Osteocyte (in vitro differentiated cells): ENCODE measurements at regions not wholly inside any gene's neighbourhood (a gene's known extent, or its start where the extent isn't known, plus 50 kb on each side); places are given as distances from the start of the nearest gene placed in this dataset.
A peak's percentile ranks its signal among the peaks of the same experiment; 100 is the strongest.

Experiments used
- DNase-seq: peaks from one replicate; pipeline ENCODE4 v3.0.0; 2021; ENCODE audit warnings: mixed read lengths; ENCODE audit not compliant: unreplicated experiment; ENCODE audit errors: extremely low spot score
- H3K27ac Mint-ChIP-seq: one replicate; pipeline ENCODE4 v1.8.0; 2021; ENCODE audit warnings: mild to moderate bottlenecking, mixed read lengths; ENCODE audit not compliant: unreplicated experiment
- H3K27me3 Mint-ChIP-seq: one replicate; pipeline ENCODE4 v1.8.0; 2021; ENCODE audit warnings: mixed read lengths; ENCODE audit not compliant: unreplicated experiment
- H3K36me3 Mint-ChIP-seq: one replicate; pipeline ENCODE4 v1.8.0; 2021; ENCODE audit warnings: mixed read lengths; ENCODE audit not compliant: unreplicated experiment
- H3K4me1 Mint-ChIP-seq: one replicate; pipeline ENCODE4 v1.8.0; 2021; ENCODE audit warnings: mixed read lengths; ENCODE audit not compliant: unreplicated experiment
- H3K4me3 Mint-ChIP-seq: one replicate; pipeline ENCODE4 v1.8.0; 2021; ENCODE audit warnings: mild to moderate bottlenecking, moderate library complexity, mixed read lengths; ENCODE audit not compliant: unreplicated experiment
- H3K9me3 Mint-ChIP-seq: one replicate; pipeline ENCODE4 v1.8.0; 2021; ENCODE audit warnings: mixed read lengths; ENCODE audit not compliant: unreplicated experiment
- TF ChIP-seq, protein P1 (sequence below): fragments of 200-600 bp; sonication (generic); IDR thresholded peaks from 2 replicates; pipeline ENCODE4 v1.5.0; 2021; ENCODE audit warnings: antibody characterized with exemption, mild to moderate bottlenecking, moderate library complexity

DNA sequence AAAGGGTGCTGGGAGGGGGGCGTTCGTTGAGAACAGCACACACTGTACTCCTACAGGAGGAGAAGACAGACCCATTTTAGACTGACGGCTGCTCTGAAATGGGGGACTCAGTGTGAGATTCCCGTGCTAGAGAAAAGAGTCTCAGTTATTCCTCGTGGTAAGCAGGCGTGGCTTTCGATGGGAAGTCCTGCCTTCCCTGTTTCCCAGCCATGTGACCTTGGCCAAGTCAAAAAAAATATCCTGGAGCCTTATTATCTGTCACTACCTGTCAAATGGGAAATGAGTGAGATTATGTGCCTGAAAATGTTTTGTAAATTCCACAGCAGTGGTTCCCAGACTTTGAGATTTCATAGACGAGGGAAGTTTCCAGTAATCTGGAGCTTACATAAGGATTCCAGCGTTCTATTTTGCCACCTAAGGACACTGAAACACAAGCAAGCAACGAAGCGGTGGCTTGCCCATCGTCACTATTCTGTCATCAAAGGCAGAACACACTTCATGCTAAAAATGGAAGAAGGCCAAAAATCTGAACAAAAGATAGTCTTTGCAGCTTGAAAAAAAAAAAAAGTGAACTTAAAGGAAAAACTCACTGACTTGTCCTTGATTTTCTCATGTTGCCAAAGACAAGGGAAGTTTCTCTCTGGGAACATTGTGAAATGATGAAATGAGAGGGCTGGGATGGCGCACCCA is 253.4 kb upstream of the RPL38 start:
- H3K27ac Mint-ChIP-seq, result no peak overlapping the region
- peaks cover 3% of the 10 kb centered on the region for H3K4me1 Mint-ChIP-seq
- peaks cover 16% of the 10 kb centered on the region for H3K27me3 Mint-ChIP-seq
- H3K4me3 Mint-ChIP-seq, result no peak overlapping the region
- DNase-seq, result no peak
- TF ChIP-seq, protein P1, sequence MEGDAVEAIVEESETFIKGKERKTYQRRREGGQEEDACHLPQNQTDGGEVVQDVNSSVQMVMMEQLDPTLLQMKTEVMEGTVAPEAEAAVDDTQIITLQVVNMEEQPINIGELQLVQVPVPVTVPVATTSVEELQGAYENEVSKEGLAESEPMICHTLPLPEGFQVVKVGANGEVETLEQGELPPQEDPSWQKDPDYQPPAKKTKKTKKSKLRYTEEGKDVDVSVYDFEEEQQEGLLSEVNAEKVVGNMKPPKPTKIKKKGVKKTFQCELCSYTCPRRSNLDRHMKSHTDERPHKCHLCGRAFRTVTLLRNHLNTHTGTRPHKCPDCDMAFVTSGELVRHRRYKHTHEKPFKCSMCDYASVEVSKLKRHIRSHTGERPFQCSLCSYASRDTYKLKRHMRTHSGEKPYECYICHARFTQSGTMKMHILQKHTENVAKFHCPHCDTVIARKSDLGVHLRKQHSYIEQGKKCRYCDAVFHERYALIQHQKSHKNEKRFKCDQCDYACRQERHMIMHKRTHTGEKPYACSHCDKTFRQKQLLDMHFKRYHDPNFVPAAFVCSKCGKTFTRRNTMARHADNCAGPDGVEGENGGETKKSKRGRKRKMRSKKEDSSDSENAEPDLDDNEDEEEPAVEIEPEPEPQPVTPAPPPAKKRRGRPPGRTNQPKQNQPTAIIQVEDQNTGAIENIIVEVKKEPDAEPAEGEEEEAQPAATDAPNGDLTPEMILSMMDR, result no peak
- H3K36me3 Mint-ChIP-seq, result no peaks in the 10 kb centered on the region
- no peaks in the 10 kb centered on the region for H3K9me3 Mint-ChIP-seq

DNA sequence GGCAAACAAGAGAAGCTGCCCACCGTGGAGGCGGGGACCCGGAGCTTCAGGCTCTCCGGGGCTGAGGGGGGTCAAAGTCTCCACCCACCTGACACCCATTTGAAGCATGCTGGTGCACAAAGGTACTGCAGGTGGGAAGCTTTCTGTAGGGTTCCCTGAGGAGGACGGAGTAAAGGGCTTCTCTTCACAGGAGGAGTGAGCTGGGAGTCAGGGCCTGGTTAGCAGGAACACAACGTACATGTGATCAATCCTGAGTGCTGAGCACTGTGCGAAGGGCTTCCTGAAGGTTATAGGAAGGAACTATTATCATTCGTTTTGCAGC is 252.9 kb upstream of the RPL38 start:
- Mint-ChIP-seq H3K27ac (no peak overlapping the region), H3K9me3 (no peaks in the 10 kb centered on the region), H3K27me3 (peaks cover 16% of the 10 kb centered on the region), H3K4me3 (no peak overlapping the region), H3K4me1 (peaks cover 3% of the 10 kb centered on the region), H3K36me3 (no peaks in the 10 kb centered on the region)
- no peak for DNase-seq
- TF ChIP-seq, protein P1, result no peak

DNA sequence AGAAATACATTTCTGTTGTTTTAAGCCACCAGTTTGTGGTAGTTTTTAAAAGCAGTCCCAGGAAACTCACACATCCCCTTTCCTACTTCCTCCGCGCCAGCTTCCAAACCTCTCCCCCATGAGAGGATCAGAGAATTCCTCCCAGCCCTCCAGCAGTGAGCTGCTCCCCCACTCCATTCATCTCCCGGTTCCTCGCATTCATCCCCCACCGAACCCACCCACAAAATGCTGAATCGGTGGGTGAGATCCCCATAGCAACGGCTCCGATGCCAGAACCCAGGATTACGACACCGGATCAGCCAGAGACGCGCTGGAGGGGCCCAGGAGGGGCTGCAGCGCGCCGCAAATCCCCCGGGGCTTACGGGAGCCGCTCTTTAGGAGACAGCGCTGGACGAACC is 251.4 kb upstream of the RPL38 start:
- no peak overlapping the region for H3K4me3 Mint-ChIP-seq
- H3K27me3 Mint-ChIP-seq, result peaks cover 16% of the 10 kb centered on the region
- no peaks in the 10 kb centered on the region for H3K36me3 Mint-ChIP-seq
- no peak overlapping the region for H3K27ac Mint-ChIP-seq
- no peaks in the 10 kb centered on the region for H3K9me3 Mint-ChIP-seq
- peaks cover 3% of the 10 kb centered on the region for H3K4me1 Mint-ChIP-seq
- DNase-seq, result no peak
- TF ChIP-seq, protein P1, result no peak

DNA sequence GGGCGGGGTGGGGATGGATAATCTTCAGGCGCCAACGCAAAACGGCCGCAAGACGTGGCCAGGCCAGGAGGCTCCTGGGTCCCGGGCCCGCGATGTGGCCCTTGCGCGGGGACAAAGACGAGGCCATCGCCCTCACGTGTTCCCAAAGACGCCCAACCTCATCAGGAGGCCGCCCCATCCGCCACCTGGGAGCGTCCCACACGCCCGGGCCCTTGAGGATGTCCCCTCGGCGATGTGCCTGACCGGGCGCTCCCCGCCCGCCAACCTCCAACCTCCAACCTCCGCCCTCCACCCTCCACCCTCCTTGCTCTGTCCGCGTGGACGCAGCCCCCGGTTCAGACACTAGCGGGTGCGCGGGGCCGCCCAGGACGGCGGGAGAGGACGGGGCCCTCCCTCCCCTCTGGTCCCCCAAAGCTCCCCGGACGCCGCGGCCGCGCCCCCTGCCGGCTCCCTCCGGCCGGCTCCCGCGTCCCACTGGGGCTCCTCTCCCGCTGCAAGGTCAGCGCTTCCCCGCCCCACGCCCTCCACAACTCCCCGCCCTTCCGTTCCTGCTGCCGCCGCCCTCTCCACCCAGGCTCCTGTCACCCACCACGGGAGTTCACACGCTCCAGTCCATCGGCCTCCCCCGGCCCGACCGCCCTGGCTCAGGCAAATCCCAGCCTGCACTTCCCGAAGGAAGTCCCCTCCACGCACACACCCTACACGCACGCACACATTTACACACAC is 250.8 kb upstream of the RPL38 start:
- Mint-ChIP-seq H3K36me3 (no peaks in the 10 kb centered on the region), H3K27ac (no peak overlapping the region), H3K4me3 (no peak overlapping the region), H3K9me3 (no peaks in the 10 kb centered on the region), H3K27me3 (peaks cover 14% of the 10 kb centered on the region), H3K4me1 (peaks cover 3% of the 10 kb centered on the region)
- TF ChIP-seq, protein P1, result peak; percentile 37
- DNase-seq, result no peak

DNA sequence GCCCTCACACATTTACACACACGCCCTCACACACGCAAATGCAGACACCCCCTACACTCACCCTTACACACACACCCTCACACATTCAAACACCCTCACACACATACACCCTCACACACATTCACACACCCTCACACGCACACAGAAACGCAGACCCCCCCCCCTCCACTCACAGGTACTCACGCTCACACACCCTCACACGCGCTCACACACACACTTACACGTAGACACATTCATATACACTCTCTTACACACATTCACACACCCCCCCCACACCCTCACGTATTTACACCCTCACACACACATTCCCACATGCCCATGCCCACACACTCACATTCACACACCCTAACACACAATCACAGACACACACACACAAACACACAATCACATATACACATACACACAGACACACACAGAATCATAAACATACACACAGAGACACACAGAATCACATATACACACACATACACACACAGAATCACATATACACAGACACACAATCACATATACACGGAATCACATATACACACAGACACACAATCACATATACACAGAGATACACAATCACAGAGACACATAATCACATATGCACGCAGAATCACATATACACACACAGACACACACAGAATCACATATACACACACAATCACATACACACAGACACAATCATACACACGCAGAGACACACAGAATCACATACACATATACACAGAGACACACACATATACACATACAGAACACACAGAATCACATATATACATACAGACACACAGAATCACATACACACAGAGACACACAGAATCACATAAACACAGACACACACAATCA is 250.1 kb upstream of the RPL38 start:
- DNase-seq, result no peak
- H3K36me3 Mint-ChIP-seq, result no peaks in the 10 kb centered on the region

More for the DNA sequence above, 250.1 kb upstream of the RPL38 start:
- Mint-ChIP-seq H3K27me3 (peaks cover 14% of the 10 kb centered on the region), H3K4me3 (no peak overlapping the region), H3K4me1 (peaks cover 3% of the 10 kb centered on the region), H3K27ac (no peak overlapping the region), H3K9me3 (no peaks in the 10 kb centered on the region)
- TF ChIP-seq, protein P1, result no peak
